ENCODE measurements at regions not wholly inside any gene's neighbourhood (a gene's known extent, or its start where the extent isn't known, plus 50 kb on each side); places are given as distances from the start of the nearest gene placed in this dataset.
"Not testable (repeated sequence)": the region's sequence is repeated elsewhere in the genome, so short reads cannot be mapped to it uniquely, and the experiment has no call there.

GRCh38 chr1:163912170-163912884, 590.6 kb downstream of the NUF2 start:
- no peak for DNase-seq

- no peak for DNase-seq
Observed at GRCh38 chr1:163914785-163915413, 593.1 kb downstream of the NUF2 start.

GRCh38 chr1:163922743-163923201, 601.0 kb downstream of the NUF2 start:
- no peak for DNase-seq

- no peak for DNase-seq
Observed at GRCh38 chr1:163924041-163924440, 602.3 kb downstream of the NUF2 start.

- no peak for DNase-seq
Observed at GRCh38 chr1:163927493-163927892, 605.7 kb downstream of the NUF2 start.

GRCh38 chr1:163928069-163928468, 606.3 kb downstream of the NUF2 start:
- DNase-seq = no peak

- no peak for DNase-seq
Observed at GRCh38 chr1:163928651-163929050, 606.9 kb downstream of the NUF2 start.

GRCh38 chr1:163932901-163933300, 611.1 kb downstream of the NUF2 start:
- DNase-seq = no peak

GRCh38 chr1:163933437-163933836, 611.7 kb downstream of the NUF2 start:
- no peak for DNase-seq

- DNase-seq = no peak
Observed at GRCh38 chr1:163935738-163936374, 614.1 kb downstream of the NUF2 start.

GRCh38 chr1:163959622-163960021, 599.4 kb upstream of the PBX1 start:
- DNase-seq = no peak

GRCh38 chr1:163970151-163970550, 588.8 kb upstream of the PBX1 start:
- DNase-seq = no peak

GRCh38 chr1:163970699-163971098, 588.3 kb upstream of the PBX1 start:
- no peak for DNase-seq

- no peak for DNase-seq
Observed at GRCh38 chr1:163973586-163973985, 585.4 kb upstream of the PBX1 start.

- no peak for DNase-seq
Observed at GRCh38 chr1:163974120-163974519, 584.9 kb upstream of the PBX1 start.

GRCh38 chr1:163980394-163980793, 578.6 kb upstream of the PBX1 start:
- no peak for DNase-seq

GRCh38 chr1:163981500-163982030, 577.4 kb upstream of the PBX1 start:
- no peak for DNase-seq

GRCh38 chr1:163983097-163983496, 575.9 kb upstream of the PBX1 start:
- DNase-seq = no peak

GRCh38 chr1:163985700-163986099, 573.3 kb upstream of the PBX1 start:
- no peak for DNase-seq

GRCh38 chr1:163999131-163999530, 559.9 kb upstream of the PBX1 start:
- no peak for DNase-seq

GRCh38 chr1:164006186-164006585, 552.8 kb upstream of the PBX1 start:
- not testable (repeated sequence) for DNase-seq

GRCh38 chr1:164006621-164007020, 552.4 kb upstream of the PBX1 start:
- no peak for DNase-seq

- no peak for DNase-seq
Observed at GRCh38 chr1:164017239-164017638, 541.7 kb upstream of the PBX1 start.

GRCh38 chr1:164020391-164020790, 538.6 kb upstream of the PBX1 start:
- no peak for DNase-seq
